Kasumi-1 (cell line): ENCODE measurements at regions not wholly inside any gene's neighbourhood (a gene's known extent, or its start where the extent isn't known, plus 50 kb on each side); places are given as distances from the start of the nearest gene placed in this dataset.
A peak's percentile ranks its signal among the peaks of the same experiment; 100 is the strongest.

Experiments
- DNase-seq, 2 experiments: peaks; one replicate each; lab custom pipeline; 2025; lab: John Stamatoyannopoulos, UW

GRCh38 chr7:9856668-9857067, 1117.0 kb upstream of the PHF14 start:
- no peak for DNase-seq

- no peak for DNase-seq
Measured at GRCh38 chr7:9863545-9863944, 1110.1 kb upstream of the PHF14 start.

GRCh38 chr7:9869151-9869550, 1104.5 kb upstream of the PHF14 start:
- DNase-seq = no peak

- no peak for DNase-seq
Measured at GRCh38 chr7:9869566-9869965, 1104.1 kb upstream of the PHF14 start.

- no peak for DNase-seq
Measured at GRCh38 chr7:9870674-9871073, 1103.0 kb upstream of the PHF14 start.

- no peak for DNase-seq
Measured at GRCh38 chr7:9874182-9874581, 1099.5 kb upstream of the PHF14 start.

- DNase-seq = no peak
Measured at GRCh38 chr7:9876053-9876452, 1097.6 kb upstream of the PHF14 start.

GRCh38 chr7:9889554-9889953, 1084.1 kb upstream of the PHF14 start:
- DNase-seq = no peak

- no peak for DNase-seq
Measured at GRCh38 chr7:9890092-9890491, 1083.6 kb upstream of the PHF14 start.

- DNase-seq = no peak
Measured at GRCh38 chr7:9891056-9891455, 1082.6 kb upstream of the PHF14 start.

- DNase-seq = no peak
Measured at GRCh38 chr7:9900339-9900738, 1073.3 kb upstream of the PHF14 start.

GRCh38 chr7:9921326-9921725, 1052.3 kb upstream of the PHF14 start:
- DNase-seq = no peak

- no peak for DNase-seq
Measured at GRCh38 chr7:9937944-9938631, 1035.6 kb upstream of the PHF14 start.

- DNase-seq = no peak
Measured at GRCh38 chr7:9939176-9939575, 1034.5 kb upstream of the PHF14 start.

GRCh38 chr7:9945131-9945530, 1028.5 kb upstream of the PHF14 start:
- no peak for DNase-seq

GRCh38 chr7:9945857-9946256, 1027.8 kb upstream of the PHF14 start:
- DNase-seq = no peak

GRCh38 chr7:9955138-9955537, 1018.5 kb upstream of the PHF14 start:
- DNase-seq = no peak

- DNase-seq = no peak
Measured at GRCh38 chr7:9958486-9958885, 1015.2 kb upstream of the PHF14 start.

GRCh38 chr7:9960460-9960859, 1013.2 kb upstream of the PHF14 start:
- DNase-seq = no peak

GRCh38 chr7:9961161-9961922, 1012.3 kb upstream of the PHF14 start:
- no peak for DNase-seq

GRCh38 chr7:9962742-9963141, 1010.9 kb upstream of the PHF14 start:
- no peak for DNase-seq

GRCh38 chr7:9978106-9979064, 995.3 kb upstream of the PHF14 start:
- peak in 1 of 2 experiments; percentile 37 for DNase-seq
